NCI-H2081 treated with DMSO at 0.1 percent for 48 hours (cell line): ENCODE measurements at regions not wholly inside any gene's neighbourhood (a gene's known extent, or its start where the extent isn't known, plus 50 kb on each side); places are given as distances from the start of the nearest gene placed in this dataset.

Experiments
- DNase-seq: peaks from one replicate; lab custom pipeline; 2025; lab: John Stamatoyannopoulos, UW

GRCh38 chr2:2828774-2829368 is 497.8 kb upstream of the MYT1L start:
- DNase-seq, result no peak

GRCh38 chr2:2827761-2828221 is 496.7 kb upstream of the MYT1L start:
- DNase-seq, result no peak

- no peak for DNase-seq
Observed at GRCh38 chr2:2827046-2827636, 496.1 kb upstream of the MYT1L start.

- DNase-seq, result no peak
Observed at GRCh38 chr2:2826621-2827020, 495.5 kb upstream of the MYT1L start.

- DNase-seq, result no peak
Observed at GRCh38 chr2:2826209-2826551, 495.1 kb upstream of the MYT1L start.

- DNase-seq, result no peak
Observed at GRCh38 chr2:2825516-2826208, 494.6 kb upstream of the MYT1L start.

- DNase-seq, result no peak
Observed at GRCh38 chr2:2825062-2825461, 494.0 kb upstream of the MYT1L start.

- DNase-seq, result no peak
Observed at GRCh38 chr2:2824588-2824987, 493.5 kb upstream of the MYT1L start.

- no peak for DNase-seq
Observed at GRCh38 chr2:2823061-2823753, 492.1 kb upstream of the MYT1L start.

GRCh38 chr2:2822143-2822542 is 491.1 kb upstream of the MYT1L start:
- DNase-seq, result no peak

GRCh38 chr2:2812648-2813047 is 481.6 kb upstream of the MYT1L start:
- no peak for DNase-seq

- no peak for DNase-seq
Observed at GRCh38 chr2:2812117-2812516, 481.0 kb upstream of the MYT1L start.

- no peak for DNase-seq
Observed at GRCh38 chr2:2810504-2810903, 479.4 kb upstream of the MYT1L start.

GRCh38 chr2:2809771-2810170 is 478.7 kb upstream of the MYT1L start:
- DNase-seq, result no peak

GRCh38 chr2:2808551-2809058 is 477.5 kb upstream of the MYT1L start:
- DNase-seq, result no peak

GRCh38 chr2:2806711-2807110 is 475.6 kb upstream of the MYT1L start:
- DNase-seq, result no peak

- no peak for DNase-seq
Observed at GRCh38 chr2:2805263-2805662, 474.2 kb upstream of the MYT1L start.

- DNase-seq, result no peak
Observed at GRCh38 chr2:2804528-2804927, 473.5 kb upstream of the MYT1L start.

GRCh38 chr2:2801458-2801857 is 470.4 kb upstream of the MYT1L start:
- DNase-seq, result no peak

GRCh38 chr2:2800697-2801096 is 469.6 kb upstream of the MYT1L start:
- no peak for DNase-seq

- no peak for DNase-seq
Observed at GRCh38 chr2:2800001-2800400, 468.9 kb upstream of the MYT1L start.

GRCh38 chr2:2799151-2799697 is 468.1 kb upstream of the MYT1L start:
- DNase-seq, result no peak

- no peak for DNase-seq
Observed at GRCh38 chr2:2798337-2798736, 467.3 kb upstream of the MYT1L start.
